K562 (cell line): ENCODE measurements at regions not wholly inside any gene's neighbourhood (a gene's known extent, or its start where the extent isn't known, plus 50 kb on each side); places are given as distances from the start of the nearest gene placed in this dataset.

Experiments used
- CLOCK ChIP-seq: fragments of 250-450 bp; sonication (Bioruptor Pico); IDR thresholded peaks from 2 replicates; pipeline ENCODE4 v1.4.0; 2020; ENCODE audit warnings: mild to moderate bottlenecking, moderate library complexity, borderline replicate concordance
- EZH2 ChIP-seq: IDR thresholded peaks from 2 replicates; pipeline ENCODE4 v1.6.1; 2012; ENCODE audit warnings: low read depth, mild to moderate bottlenecking, inconsistent platforms, low read length, borderline replicate concordance
- GABPA ChIP-seq: fragments of 200-800 bp; sonication (Bioruptor generic); conservative IDR thresholded peaks from 2 replicates; pipeline ENCODE4 v1.6.1; 2016; ENCODE audit warnings: low read depth, missing genetic modification characterization, missing compliant biosample characterization
- HMGXB4 ChIP-seq: sonication (generic); formaldehyde crosslinking; IDR thresholded peaks from 2 replicates; pipeline ENCODE4 v1.8.1; 2023; ENCODE audit warnings: mild to moderate bottlenecking, missing genetic modification reagents
- KLF6 ChIP-seq: fragments of 250-450 bp; sonication (Bioruptor Pico); IDR thresholded peaks from 2 replicates; pipeline ENCODE4 v1.4.0; 2020; ENCODE audit warnings: mild to moderate bottlenecking, moderate library complexity, borderline replicate concordance
- MIER1 ChIP-seq: fragments of 450-650 bp; IDR thresholded peaks from 2 replicates; pipeline ENCODE4 v1.6.1; 2016; ENCODE audit warnings: antibody characterized with exemption, mild to moderate bottlenecking, low read depth
- POLR2A ChIP-seq: fragments of 450-650 bp; conservative IDR thresholded peaks from 2 replicates; pipeline ENCODE4 v1.6.1; 2016
- PRDM10 ChIP-seq: fragments of 450-650 bp; IDR thresholded peaks from 2 replicates; pipeline ENCODE4 v1.6.1; 2018; ENCODE audit not compliant: partially characterized antibody
- TF ChIP-seq, protein P1 (sequence below): sonication (generic); formaldehyde crosslinking; IDR thresholded peaks from 2 replicates; pipeline ENCODE4 v1.9.0; 2022; ENCODE audit warnings: mild to moderate bottlenecking, missing genetic modification reagents
- TF ChIP-seq, protein P2 (sequence below): fragments of 250-450 bp; sonication (Bioruptor Pico); IDR thresholded peaks from 2 replicates; pipeline ENCODE4 v1.8.0; 2022; ENCODE audit warnings: inconsistent platforms
- TF ChIP-seq, protein P3 (sequence below): fragments of 450-650 bp; formaldehyde crosslinking; IDR thresholded peaks from 2 replicates; pipeline ENCODE4 v1.4.0; 2022; ENCODE audit warnings: mild to moderate bottlenecking, moderate library complexity
- TF ChIP-seq, protein P4 (sequence below), 3 experiments: IDR thresholded peaks in 2 of 3; conservative IDR thresholded peaks in 1 of 3; 2 replicates each; pipeline ENCODE4 v1.5.1; 2011 to 2012; ENCODE audit warnings: low read length in 3 of 3, mild to moderate bottlenecking in 3 of 3, control low read depth in 2 of 3, improper control_type of control experiment in 1 of 3, inconsistent platforms in 1 of 3, low read depth in 1 of 3, mixed read lengths in 1 of 3, moderate library complexity in 1 of 3; ENCODE audit not compliant: insufficient read depth in 2 of 3

DNA sequence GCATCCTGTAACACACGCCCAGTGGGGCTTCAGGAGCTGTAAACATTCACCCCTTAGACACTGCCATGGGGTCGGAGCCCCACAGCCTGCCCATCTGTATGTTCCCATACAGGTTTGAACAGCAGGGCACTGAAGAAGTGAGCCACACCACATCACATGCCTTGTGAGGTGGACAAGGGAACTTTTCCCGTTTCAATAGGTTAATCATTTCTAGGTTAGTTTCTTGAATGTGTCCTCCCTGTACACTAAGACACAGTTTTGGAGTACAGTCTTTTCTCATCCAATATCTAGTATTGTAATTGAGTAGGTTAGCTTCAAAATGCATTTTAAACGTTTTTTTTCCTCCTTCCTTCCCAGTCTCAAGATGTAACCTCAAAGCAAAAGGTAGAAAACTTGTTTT lies 700.2 kb upstream of the PCDH20 start:
- TF ChIP-seq KLF6 (CRISPR knock-in tag) (no peak), CLOCK (CRISPR knock-in tag) (no peak), GABPA (tag) (no peak), MIER1 (no peak), POLR2A (no peak), PRDM10 (no peak), HMGXB4 (no peak), EZH2 (no peak)
- TF ChIP-seq, protein P1, sequence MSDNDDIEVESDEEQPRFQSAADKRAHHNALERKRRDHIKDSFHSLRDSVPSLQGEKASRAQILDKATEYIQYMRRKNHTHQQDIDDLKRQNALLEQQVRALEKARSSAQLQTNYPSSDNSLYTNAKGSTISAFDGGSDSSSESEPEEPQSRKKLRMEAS (CRISPR knock-in tag), result no peak
- TF ChIP-seq, protein P2, sequence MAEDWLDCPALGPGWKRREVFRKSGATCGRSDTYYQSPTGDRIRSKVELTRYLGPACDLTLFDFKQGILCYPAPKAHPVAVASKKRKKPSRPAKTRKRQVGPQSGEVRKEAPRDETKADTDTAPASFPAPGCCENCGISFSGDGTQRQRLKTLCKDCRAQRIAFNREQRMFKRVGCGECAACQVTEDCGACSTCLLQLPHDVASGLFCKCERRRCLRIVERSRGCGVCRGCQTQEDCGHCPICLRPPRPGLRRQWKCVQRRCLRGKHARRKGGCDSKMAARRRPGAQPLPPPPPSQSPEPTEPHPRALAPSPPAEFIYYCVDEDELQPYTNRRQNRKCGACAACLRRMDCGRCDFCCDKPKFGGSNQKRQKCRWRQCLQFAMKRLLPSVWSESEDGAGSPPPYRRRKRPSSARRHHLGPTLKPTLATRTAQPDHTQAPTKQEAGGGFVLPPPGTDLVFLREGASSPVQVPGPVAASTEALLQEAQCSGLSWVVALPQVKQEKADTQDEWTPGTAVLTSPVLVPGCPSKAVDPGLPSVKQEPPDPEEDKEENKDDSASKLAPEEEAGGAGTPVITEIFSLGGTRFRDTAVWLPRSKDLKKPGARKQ (CRISPR knock-in tag), result no peak
- TF ChIP-seq, protein P3, sequence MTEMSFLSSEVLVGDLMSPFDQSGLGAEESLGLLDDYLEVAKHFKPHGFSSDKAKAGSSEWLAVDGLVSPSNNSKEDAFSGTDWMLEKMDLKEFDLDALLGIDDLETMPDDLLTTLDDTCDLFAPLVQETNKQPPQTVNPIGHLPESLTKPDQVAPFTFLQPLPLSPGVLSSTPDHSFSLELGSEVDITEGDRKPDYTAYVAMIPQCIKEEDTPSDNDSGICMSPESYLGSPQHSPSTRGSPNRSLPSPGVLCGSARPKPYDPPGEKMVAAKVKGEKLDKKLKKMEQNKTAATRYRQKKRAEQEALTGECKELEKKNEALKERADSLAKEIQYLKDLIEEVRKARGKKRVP (CRISPR knock-in tag), result no peak
- TF ChIP-seq, protein P4, sequence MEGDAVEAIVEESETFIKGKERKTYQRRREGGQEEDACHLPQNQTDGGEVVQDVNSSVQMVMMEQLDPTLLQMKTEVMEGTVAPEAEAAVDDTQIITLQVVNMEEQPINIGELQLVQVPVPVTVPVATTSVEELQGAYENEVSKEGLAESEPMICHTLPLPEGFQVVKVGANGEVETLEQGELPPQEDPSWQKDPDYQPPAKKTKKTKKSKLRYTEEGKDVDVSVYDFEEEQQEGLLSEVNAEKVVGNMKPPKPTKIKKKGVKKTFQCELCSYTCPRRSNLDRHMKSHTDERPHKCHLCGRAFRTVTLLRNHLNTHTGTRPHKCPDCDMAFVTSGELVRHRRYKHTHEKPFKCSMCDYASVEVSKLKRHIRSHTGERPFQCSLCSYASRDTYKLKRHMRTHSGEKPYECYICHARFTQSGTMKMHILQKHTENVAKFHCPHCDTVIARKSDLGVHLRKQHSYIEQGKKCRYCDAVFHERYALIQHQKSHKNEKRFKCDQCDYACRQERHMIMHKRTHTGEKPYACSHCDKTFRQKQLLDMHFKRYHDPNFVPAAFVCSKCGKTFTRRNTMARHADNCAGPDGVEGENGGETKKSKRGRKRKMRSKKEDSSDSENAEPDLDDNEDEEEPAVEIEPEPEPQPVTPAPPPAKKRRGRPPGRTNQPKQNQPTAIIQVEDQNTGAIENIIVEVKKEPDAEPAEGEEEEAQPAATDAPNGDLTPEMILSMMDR (IDR thresholded peaks at IDR 0.05 in 2 of 3, conservative IDR thresholded peaks at IDR 0.05 in 1 of 3; ENCODE audit: insufficient read depth in 2 of 3, low read depth in 1 of 3, low read length in 3 of 3), result no peak
